ENCODE measurements at regions not wholly inside any gene's neighbourhood (a gene's known extent, or its start where the extent isn't known, plus 50 kb on each side); places are given as distances from the start of the nearest gene placed in this dataset.

- TF ChIP-seq CTCF (IDR thresholded peaks at IDR 0.05) (no peak), POLR2A (IDR thresholded peaks at IDR 0.05) (no peak)
Measured at GRCh38 chr3:4045756-4046155, 246.5 kb downstream of the LRRN1 start.

Data from body of pancreas (tissue), 4 donors.